ENCODE measurements at regions not wholly inside any gene's neighbourhood (a gene's known extent, or its start where the extent isn't known, plus 50 kb on each side); places are given as distances from the start of the nearest gene placed in this dataset.

GRCh38 chr7:159280008-159280407, 135.3 kb upstream of the VIPR2 start:
- TF ChIP-seq CTCF (conservative IDR thresholded peaks at IDR 0.05; ENCODE audit: low read length) (no peak), EZH2phosphoT487 (IDR thresholded peaks at IDR 0.05; ENCODE audit: borderline replicate concordance, low read depth, low read length) (no peak)
